HG03045 (cell line): ENCODE measurements at regions not wholly inside any gene's neighbourhood (a gene's known extent, or its start where the extent isn't known, plus 50 kb on each side); places are given as distances from the start of the nearest gene placed in this dataset.
A peak's percentile ranks its signal among the peaks of the same experiment; 100 is the strongest.
"Not testable (repeated sequence)": the region's sequence is repeated elsewhere in the genome, so short reads cannot be mapped to it uniquely, and the experiment has no call there.

ENCODE experiments used
- ATAC-seq: cut with Tn5 transposase; IDR thresholded peaks from one replicate; pipeline ENCODE4 v1.9.1; 2021; ENCODE audit warnings: mild to moderate bottlenecking, moderate library complexity; ENCODE audit not compliant: unreplicated experiment

- ATAC-seq: no peak
These were observed 210.0 kb upstream of the PROK2 start for GRCh38 chr3:71994906-71995305.

- ATAC-seq: no peak
These were observed 209.3 kb upstream of the PROK2 start for GRCh38 chr3:71994203-71994602.

- ATAC-seq: no peak
These were observed 206.7 kb upstream of the PROK2 start for GRCh38 chr3:71991681-71992080.

DNA sequence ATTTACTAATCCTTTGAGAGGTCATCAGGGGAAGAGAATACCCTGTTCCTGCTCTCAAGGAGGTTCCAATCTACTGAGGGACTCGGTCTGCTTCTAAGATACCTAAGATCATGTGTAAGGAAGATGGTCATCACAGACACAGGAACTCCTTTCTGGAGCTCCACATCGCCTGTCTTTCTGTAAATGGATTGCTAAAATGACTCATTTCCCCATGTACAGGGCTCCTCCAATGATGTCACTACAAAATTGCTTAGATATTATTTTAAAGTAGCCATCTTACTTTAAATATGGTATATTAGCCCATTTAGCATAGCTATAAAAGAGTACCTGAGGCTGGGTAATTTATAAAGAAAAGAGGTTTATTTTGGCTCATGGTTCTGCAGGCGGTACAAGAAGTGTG lies 206.1 kb upstream of the PROK2 start:
- no peak for ATAC-seq

- ATAC-seq: no peak
These were observed 205.6 kb upstream of the PROK2 start for GRCh38 chr3:71990545-71990944.

- ATAC-seq: no peak
These were observed 204.2 kb upstream of the PROK2 start for GRCh38 chr3:71989165-71989564.

DNA sequence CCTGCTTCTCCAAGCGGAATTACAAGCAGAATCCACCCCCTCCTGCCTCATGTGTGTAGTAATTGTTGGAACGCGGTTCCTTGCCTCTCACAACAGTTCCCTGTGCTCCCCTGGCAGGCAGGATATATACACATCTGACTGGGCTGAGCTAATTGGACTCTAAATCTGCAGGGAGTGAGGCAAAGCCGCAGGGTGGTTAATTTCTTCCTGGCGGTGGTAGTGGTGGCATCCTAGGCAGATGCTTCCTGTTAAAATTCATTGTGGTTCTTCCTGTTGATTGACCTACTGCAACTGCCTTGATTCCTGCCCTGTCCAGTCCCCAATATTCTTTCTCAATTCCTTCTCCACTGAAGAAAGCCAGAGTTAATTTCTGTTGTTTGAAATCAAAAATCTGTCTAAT lies 202.9 kb upstream of the PROK2 start:
- no peak for ATAC-seq

DNA sequence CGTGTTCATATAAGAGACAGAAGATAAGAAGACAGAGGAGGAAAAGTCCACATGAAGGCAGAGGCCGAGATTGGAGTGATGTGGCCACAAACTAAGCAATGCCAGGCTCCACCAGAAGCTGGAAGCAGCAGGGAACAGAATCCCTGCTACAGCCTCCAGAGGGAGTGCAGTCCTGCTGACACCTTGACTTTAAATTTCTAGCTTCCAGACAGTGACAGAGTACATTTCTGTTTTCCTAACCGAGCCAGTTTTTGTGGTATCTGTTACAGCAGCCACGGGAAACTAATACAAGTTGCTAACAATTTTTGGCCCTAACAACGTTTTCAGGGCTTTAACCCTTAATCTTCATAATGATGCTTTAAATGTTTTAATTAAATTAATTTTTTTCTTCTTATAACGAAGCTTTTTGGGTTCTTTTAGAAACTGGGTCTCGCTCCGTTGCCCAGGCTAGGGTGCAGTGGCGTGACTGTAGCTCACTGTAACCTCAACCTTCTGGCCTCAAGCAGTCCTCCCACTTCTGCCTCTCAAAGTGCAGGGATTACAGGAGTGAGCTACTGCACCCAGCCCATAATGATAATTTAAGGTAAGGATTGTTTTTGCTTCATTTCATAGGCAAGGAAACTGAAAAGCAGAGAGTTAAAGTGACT lies 202.3 kb upstream of the PROK2 start:
- ATAC-seq: no peak

- ATAC-seq: no peak
These were observed 201.7 kb upstream of the PROK2 start for GRCh38 chr3:71986606-71987005.

- peak; percentile 90 for ATAC-seq
These were observed 200.1 kb upstream of the PROK2 start for GRCh38 chr3:71984843-71985613.

- ATAC-seq: no peak
These were observed 198.7 kb upstream of the PROK2 start for GRCh38 chr3:71983694-71984093.

- ATAC-seq: not testable (repeated sequence)
These were observed 197.7 kb upstream of the PROK2 start for GRCh38 chr3:71982506-71983258.

DNA sequence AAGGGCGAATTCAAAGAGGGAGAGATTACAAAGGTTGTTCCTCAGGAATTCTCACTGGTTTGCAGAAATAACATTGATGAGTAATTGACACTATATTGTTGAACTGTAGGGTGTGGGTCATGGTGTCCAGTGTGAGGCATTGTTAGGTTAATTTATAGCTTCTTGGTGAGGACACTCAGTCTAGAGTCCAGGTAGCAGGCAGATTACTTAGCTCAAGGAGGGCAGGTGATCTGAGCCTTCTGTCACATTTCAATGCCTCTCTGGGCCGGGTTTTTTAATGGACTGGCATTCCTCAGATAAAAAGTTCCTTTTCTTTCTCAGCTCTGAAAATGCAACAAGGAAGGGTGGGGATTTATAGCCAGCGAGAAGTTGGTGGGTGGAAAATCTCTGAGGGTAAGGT lies 194.2 kb upstream of the PROK2 start:
- no peak for ATAC-seq

GRCh38 chr3:71978150-71978721 lies 193.3 kb upstream of the PROK2 start:
- ATAC-seq: peak; percentile 80

DNA sequence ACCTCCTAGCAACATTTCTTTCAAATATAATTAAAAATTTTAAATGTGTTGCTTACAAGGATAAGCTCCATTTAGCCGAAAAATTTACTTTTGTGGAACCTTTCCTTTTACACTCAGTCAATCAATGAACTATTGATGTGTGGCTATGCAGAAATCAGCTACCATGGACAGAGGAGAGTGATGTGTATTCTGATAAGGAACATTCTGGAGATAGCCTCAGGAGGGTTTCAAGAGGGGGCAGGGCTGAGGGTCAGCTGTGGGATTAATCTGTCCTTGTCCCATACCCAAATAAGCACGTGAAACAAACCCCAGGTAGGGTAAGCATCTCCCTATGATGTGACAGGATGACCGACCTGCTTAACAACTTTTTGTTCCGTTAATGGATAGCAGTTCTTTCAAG lies 192.6 kb upstream of the PROK2 start:
- ATAC-seq: no peak

DNA sequence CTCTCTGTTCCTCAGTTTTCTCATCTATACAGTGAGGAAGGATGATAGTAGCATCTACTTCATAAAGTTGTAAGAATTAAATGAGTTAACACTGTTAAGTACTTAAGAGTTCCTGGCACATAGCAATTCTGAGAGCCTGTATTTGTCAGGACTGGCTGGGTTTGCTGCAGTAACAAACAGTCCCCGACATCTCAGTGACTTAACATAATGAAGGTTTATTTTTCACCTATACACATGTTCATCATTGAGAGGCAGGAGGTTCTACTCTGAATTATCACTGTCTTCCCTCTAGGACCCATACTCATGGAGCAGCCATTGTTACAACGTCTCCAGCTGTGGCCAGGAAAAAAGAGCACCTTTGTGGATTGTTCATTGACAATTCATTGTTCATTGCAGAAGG lies 190.6 kb upstream of the PROK2 start:
- no peak for ATAC-seq

DNA sequence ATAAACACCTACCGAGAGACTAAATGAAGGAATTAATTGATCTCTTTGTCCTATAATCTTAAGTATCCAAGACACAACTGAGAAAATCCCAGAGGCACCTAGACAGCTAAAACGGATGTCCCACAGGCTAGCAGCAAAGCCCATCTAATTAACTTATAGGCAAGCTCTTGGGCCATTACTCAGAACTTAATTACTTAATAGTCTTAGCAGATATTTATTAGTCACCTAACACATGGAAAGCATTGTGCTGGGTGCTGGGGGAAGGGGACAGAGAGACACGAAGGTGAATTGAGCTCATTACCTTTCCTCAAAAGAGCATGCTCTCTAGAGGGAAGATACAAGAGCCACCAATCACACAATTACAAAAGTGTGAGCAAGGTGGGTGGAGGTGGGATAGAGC lies 189.8 kb upstream of the PROK2 start:
- no peak for ATAC-seq

DNA sequence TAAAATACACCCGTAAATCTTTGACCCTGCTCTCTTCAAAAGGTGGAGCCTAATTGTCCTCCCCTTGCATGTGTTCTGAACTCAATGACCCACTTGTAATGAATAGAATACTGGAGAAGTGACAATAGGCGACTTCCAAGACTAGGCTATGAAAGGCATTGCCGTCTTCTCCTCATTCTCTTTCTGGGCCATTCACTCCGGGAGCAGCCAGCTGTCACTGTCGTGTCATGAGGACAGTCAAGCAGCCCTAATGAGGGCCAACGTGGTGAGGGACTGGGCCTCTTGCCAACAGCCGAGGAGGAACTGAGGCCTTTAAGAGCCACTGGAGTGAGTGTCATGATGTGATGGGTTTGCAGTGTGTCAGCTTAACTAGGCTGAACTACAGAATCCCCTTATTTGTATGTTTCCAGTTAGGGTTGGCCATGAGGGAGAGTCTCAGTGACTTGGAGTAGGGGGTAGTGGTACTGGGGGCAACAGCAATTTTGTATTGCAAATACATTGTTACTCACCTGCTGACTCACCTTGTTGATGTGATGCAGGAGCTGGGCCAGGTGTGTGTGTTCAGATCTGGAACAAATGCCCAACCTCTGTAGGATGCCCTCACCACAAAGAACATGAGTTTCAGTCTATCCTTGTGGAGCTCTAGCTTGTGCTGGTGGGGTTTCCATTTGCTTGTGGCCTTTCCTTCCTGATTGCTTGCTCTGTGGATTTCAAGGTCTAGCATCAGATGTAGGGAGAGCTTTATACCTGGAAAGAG lies 188.5 kb upstream of the PROK2 start:
- ATAC-seq: no peak

- ATAC-seq: no peak
These were observed 187.1 kb upstream of the PROK2 start for GRCh38 chr3:71972031-71972430.

- ATAC-seq: no peak
These were observed 183.6 kb upstream of the PROK2 start for GRCh38 chr3:71968544-71968943.

GRCh38 chr3:71966185-71966584 lies 181.2 kb upstream of the PROK2 start:
- no peak for ATAC-seq
